ENCODE measurements at regions not wholly inside any gene's neighbourhood (a gene's known extent, or its start where the extent isn't known, plus 50 kb on each side); places are given as distances from the start of the nearest gene placed in this dataset.

DNA sequence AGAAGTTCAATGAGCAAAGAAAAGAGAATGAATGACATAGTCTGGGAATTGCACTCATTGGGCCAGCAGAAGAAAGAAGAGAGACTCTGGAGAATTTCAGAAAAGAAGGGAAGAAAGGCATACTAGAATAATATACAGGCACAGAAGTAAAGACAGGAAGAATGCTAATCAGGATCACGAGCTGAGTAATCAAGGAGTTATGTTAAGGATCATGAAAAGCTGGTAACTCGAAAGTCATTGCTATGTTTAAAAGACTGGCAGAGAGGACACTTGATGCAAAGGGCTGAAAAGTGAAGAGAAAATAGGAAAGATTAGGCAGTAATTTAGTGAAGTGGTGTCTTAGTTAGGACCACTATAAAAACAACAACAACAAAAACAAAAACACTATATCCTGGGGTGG is 284.1 kb downstream of the ZBBX start:
- H3K9me3 Mint-ChIP-seq (ENCODE audit: unreplicated experiment) = no peaks in the 10 kb centered on the region
- H3K27ac Mint-ChIP-seq (ENCODE audit: unreplicated experiment) = no peak overlapping the region
- no peak for DNase-seq (ENCODE audit: extremely low spot score, unreplicated experiment)
- no peaks in the 10 kb centered on the region for H3K4me1 Mint-ChIP-seq (ENCODE audit: unreplicated experiment)
- no peak overlapping the region for H3K4me3 Mint-ChIP-seq (ENCODE audit: unreplicated experiment)
- no peaks in the 10 kb centered on the region for H3K36me3 Mint-ChIP-seq (ENCODE audit: unreplicated experiment)
- TF ChIP-seq, protein P1, sequence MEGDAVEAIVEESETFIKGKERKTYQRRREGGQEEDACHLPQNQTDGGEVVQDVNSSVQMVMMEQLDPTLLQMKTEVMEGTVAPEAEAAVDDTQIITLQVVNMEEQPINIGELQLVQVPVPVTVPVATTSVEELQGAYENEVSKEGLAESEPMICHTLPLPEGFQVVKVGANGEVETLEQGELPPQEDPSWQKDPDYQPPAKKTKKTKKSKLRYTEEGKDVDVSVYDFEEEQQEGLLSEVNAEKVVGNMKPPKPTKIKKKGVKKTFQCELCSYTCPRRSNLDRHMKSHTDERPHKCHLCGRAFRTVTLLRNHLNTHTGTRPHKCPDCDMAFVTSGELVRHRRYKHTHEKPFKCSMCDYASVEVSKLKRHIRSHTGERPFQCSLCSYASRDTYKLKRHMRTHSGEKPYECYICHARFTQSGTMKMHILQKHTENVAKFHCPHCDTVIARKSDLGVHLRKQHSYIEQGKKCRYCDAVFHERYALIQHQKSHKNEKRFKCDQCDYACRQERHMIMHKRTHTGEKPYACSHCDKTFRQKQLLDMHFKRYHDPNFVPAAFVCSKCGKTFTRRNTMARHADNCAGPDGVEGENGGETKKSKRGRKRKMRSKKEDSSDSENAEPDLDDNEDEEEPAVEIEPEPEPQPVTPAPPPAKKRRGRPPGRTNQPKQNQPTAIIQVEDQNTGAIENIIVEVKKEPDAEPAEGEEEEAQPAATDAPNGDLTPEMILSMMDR (IDR thresholded peaks at IDR 0.05) = no peak
- no peaks in the 10 kb centered on the region for H3K27me3 Mint-ChIP-seq (ENCODE audit: unreplicated experiment)

DNA sequence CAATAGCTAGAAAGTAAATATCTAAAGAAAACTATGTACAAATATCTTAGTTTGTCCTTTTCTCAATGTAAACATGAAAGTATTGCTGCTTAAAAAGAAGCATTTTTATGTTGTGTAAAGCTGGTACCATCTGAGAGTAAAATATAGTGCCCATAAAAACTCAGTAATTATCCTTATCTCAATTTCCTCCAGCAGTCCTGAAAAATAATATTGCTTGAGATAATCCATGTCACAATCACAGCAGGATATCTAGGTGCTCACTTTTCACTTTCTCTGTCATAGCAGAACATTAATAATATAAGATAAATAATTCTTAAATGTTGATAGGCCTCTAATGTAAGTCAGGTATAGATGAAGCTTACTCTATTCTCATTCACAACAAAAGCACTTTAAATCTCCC is 285.5 kb downstream of the ZBBX start:
- H3K4me3 Mint-ChIP-seq (ENCODE audit: unreplicated experiment) = no peak overlapping the region
- H3K27ac Mint-ChIP-seq (ENCODE audit: unreplicated experiment) = no peak overlapping the region
- H3K4me1 Mint-ChIP-seq (ENCODE audit: unreplicated experiment) = no peaks in the 10 kb centered on the region
- H3K9me3 Mint-ChIP-seq (ENCODE audit: unreplicated experiment) = no peaks in the 10 kb centered on the region
- H3K27me3 Mint-ChIP-seq (ENCODE audit: unreplicated experiment) = no peaks in the 10 kb centered on the region
- H3K36me3 Mint-ChIP-seq (ENCODE audit: unreplicated experiment) = no peaks in the 10 kb centered on the region
- DNase-seq (ENCODE audit: extremely low spot score, unreplicated experiment) = no peak
- TF ChIP-seq, protein P1 (IDR thresholded peaks at IDR 0.05) = no peak

DNA sequence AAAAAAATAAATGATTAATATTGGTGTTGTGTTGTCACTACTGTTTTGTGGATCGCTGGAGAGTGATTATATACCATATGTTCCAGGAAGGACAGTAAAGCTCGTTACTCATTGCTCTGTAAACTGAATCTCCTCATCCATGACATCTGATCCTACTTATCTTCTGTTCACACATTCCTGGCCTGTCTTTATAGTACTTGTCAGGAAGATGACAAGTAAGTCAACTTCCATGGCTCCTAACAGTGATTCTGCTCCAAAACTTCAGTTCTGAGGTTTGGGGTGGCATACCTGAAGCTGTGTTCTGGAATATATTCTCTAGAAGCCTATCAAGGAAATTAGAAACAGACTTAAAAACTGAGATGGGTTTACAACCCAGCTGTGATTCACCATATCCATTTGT is 288.9 kb downstream of the ZBBX start:
- DNase-seq (ENCODE audit: extremely low spot score, unreplicated experiment) = no peak
- Mint-ChIP-seq H3K4me3 (ENCODE audit: unreplicated experiment) (no peak overlapping the region), H3K9me3 (ENCODE audit: unreplicated experiment) (no peaks in the 10 kb centered on the region), H3K4me1 (ENCODE audit: unreplicated experiment) (no peaks in the 10 kb centered on the region), H3K36me3 (ENCODE audit: unreplicated experiment) (no peaks in the 10 kb centered on the region), H3K27me3 (ENCODE audit: unreplicated experiment) (no peaks in the 10 kb centered on the region), H3K27ac (ENCODE audit: unreplicated experiment) (no peak overlapping the region)
- TF ChIP-seq, protein P1 (IDR thresholded peaks at IDR 0.05) = no peak

DNA sequence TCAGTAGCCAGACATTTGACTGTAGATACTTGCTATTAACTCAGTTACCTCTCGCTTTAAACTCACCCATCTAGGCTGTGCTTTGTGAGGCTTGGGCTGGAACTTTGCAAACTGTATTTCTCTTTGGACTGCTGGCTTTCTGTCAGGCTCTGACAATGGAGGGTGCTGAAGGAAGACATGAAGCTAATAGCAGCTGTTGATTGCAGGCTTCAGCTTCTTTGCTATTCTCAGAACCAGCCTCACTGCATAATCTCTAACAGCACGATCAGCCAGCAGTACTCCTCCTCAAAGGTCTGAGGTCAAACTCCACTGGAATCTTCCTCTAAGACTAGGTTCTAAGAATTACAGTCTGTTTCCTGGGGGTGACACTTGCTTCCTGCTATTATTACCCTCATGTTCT is 295.6 kb downstream of the ZBBX start:
- TF ChIP-seq, protein P1 (IDR thresholded peaks at IDR 0.05) = no peak
- H3K4me1 Mint-ChIP-seq (ENCODE audit: unreplicated experiment) = no peaks in the 10 kb centered on the region
- no peak overlapping the region for H3K4me3 Mint-ChIP-seq (ENCODE audit: unreplicated experiment)
- H3K9me3 Mint-ChIP-seq (ENCODE audit: unreplicated experiment) = no peaks in the 10 kb centered on the region
- no peaks in the 10 kb centered on the region for H3K27me3 Mint-ChIP-seq (ENCODE audit: unreplicated experiment)
- no peaks in the 10 kb centered on the region for H3K36me3 Mint-ChIP-seq (ENCODE audit: unreplicated experiment)
- DNase-seq (ENCODE audit: extremely low spot score, unreplicated experiment) = no peak
- no peak overlapping the region for H3K27ac Mint-ChIP-seq (ENCODE audit: unreplicated experiment)

DNA sequence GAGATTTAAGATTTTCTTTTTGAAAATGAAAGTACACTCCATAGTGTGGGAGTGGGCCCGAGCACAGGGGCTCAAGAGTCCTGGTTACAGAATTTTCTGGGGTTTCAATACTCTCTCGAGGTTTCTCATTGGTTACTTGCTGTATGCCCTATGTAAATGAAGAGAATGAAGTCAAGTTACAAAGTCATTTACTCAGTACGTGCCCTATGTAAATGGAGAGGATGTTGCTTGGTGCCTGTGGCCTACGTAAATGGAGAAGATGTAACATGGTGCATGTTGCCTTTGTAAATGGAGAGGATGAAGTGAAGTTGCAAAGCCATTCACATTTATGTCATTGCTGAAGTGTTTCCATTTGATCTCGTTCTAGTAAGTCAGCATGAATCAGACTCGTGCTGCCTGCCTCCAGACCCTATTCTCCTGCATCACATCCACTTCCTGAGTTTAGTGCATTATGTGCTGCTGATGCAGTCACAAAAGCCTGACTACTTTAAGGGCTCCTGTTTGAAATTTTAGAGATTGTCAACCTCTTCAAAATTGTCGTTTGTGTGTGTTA is 302.0 kb downstream of the ZBBX start:
- Mint-ChIP-seq H3K36me3 (ENCODE audit: unreplicated experiment) (no peaks in the 10 kb centered on the region), H3K4me1 (ENCODE audit: unreplicated experiment) (no peaks in the 10 kb centered on the region), H3K9me3 (ENCODE audit: unreplicated experiment) (no peaks in the 10 kb centered on the region), H3K4me3 (ENCODE audit: unreplicated experiment) (no peak overlapping the region), H3K27me3 (ENCODE audit: unreplicated experiment) (peaks cover 4% of the 10 kb centered on the region), H3K27ac (ENCODE audit: unreplicated experiment) (no peak overlapping the region)
- TF ChIP-seq, protein P1 (IDR thresholded peaks at IDR 0.05) = no peak
- DNase-seq (ENCODE audit: extremely low spot score, unreplicated experiment) = no peak

Measured in osteocyte (in vitro differentiated cells).